Endothelial cell (in vitro differentiated cells): ENCODE measurements at regions not wholly inside any gene's neighbourhood (a gene's known extent, or its start where the extent isn't known, plus 50 kb on each side); places are given as distances from the start of the nearest gene placed in this dataset.
A peak's percentile ranks its signal among the peaks of the same experiment; 100 is the strongest.
"Not testable (repeated sequence)": the region's sequence is repeated elsewhere in the genome, so short reads cannot be mapped to it uniquely, and the experiment has no call there.

Experiments used
- DNase-seq: peaks from one replicate; pipeline ENCODE4 v3.0.0; 2021; ENCODE audit warnings: low spot score
- H3K27ac Mint-ChIP-seq: one replicate; pipeline ENCODE4 v1.8.0; 2021; ENCODE audit warnings: mixed read lengths, inconsistent platforms; ENCODE audit not compliant: unreplicated experiment
- H3K27me3 Mint-ChIP-seq: one replicate; pipeline ENCODE4 v1.8.0; 2021; ENCODE audit warnings: mild to moderate bottlenecking, moderate library complexity, mixed read lengths, inconsistent platforms; ENCODE audit not compliant: unreplicated experiment
- H3K36me3 Mint-ChIP-seq: one replicate; pipeline ENCODE4 v1.8.0; 2021; ENCODE audit warnings: mild to moderate bottlenecking, low read depth, mixed read lengths, inconsistent platforms; ENCODE audit not compliant: unreplicated experiment
- H3K4me1 Mint-ChIP-seq: one replicate; pipeline ENCODE4 v1.8.0; 2021; ENCODE audit warnings: mild to moderate bottlenecking, mixed read lengths, inconsistent platforms; ENCODE audit not compliant: unreplicated experiment
- H3K4me3 Mint-ChIP-seq: one replicate; pipeline ENCODE4 v1.8.0; 2021; ENCODE audit warnings: mild to moderate bottlenecking, mixed read lengths, inconsistent platforms; ENCODE audit not compliant: unreplicated experiment
- H3K9me3 Mint-ChIP-seq: one replicate; pipeline ENCODE4 v1.8.0; 2021; ENCODE audit warnings: mixed read lengths, inconsistent platforms; ENCODE audit not compliant: unreplicated experiment
- TF ChIP-seq, protein P1 (sequence below): fragments of 200-600 bp; sonication (generic); IDR thresholded peaks from one replicate; pipeline ENCODE4 v1.5.0; 2021; ENCODE audit warnings: antibody characterized with exemption; ENCODE audit not compliant: unreplicated experiment

DNA sequence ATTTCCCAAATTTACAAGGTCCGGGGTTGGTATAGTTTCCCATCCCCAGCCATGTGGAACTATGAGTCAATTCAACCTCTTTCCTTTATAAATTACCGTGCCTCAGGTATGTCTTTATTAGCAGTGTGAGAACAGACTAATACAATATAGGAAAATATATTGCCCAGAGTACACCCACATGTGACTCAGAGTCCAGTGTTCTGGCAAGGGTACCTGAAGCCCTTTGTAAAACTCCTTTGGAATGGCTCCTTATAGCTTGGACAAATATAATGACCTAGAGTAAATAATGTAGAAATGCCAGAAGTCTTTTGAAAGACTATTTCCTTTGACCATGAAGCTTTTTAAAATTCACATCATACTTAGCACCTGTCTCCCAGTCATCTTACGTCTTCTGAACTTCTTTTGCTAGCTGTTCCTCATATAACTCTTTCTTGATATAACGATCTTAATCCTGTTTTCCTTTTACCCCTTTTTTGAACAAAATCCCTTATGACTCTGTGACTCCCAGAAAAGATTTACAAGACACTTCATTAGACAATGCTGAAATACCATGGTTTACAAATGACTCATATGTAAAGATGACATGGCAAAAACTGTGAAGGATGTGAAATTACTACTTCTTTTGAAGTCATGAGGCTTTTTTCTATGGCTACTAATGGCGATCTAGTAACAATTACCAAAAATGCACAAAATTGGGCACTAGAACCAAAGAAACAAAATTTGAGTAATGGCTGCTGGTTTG is 408.9 kb downstream of the NAP1L3 start:
- Mint-ChIP-seq H3K9me3 (no peaks in the 10 kb centered on the region), H3K27ac (no peak overlapping the region), H3K27me3 (no peaks in the 10 kb centered on the region), H3K4me1 (no peaks in the 10 kb centered on the region), H3K4me3 (no peak overlapping the region), H3K36me3 (no peaks in the 10 kb centered on the region)
- TF ChIP-seq, protein P1, sequence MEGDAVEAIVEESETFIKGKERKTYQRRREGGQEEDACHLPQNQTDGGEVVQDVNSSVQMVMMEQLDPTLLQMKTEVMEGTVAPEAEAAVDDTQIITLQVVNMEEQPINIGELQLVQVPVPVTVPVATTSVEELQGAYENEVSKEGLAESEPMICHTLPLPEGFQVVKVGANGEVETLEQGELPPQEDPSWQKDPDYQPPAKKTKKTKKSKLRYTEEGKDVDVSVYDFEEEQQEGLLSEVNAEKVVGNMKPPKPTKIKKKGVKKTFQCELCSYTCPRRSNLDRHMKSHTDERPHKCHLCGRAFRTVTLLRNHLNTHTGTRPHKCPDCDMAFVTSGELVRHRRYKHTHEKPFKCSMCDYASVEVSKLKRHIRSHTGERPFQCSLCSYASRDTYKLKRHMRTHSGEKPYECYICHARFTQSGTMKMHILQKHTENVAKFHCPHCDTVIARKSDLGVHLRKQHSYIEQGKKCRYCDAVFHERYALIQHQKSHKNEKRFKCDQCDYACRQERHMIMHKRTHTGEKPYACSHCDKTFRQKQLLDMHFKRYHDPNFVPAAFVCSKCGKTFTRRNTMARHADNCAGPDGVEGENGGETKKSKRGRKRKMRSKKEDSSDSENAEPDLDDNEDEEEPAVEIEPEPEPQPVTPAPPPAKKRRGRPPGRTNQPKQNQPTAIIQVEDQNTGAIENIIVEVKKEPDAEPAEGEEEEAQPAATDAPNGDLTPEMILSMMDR, result no peak
- DNase-seq, result no peak

DNA sequence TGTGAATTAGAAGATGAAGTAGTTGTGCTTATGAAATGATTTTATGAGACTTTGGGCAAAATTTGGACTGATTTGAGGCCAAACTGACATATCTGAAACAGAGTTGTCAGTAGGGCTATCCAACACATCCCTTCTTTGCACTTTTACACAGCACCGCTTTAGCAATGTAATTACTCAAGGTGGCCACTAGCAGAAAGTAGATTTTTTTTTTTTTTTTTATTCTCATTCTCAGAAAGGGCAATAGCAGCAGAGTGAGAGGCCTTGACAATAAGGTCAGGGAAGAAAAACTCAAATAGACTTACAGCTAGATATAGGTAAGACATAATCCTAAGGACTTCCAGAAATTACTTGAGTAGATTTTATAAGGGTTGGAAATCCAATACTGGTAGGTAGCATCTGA is 414.3 kb downstream of the NAP1L3 start:
- Mint-ChIP-seq H3K36me3 (no peaks in the 10 kb centered on the region), H3K27ac (no peak overlapping the region), H3K9me3 (no peaks in the 10 kb centered on the region), H3K4me3 (no peak overlapping the region), H3K27me3 (no peaks in the 10 kb centered on the region), H3K4me1 (no peaks in the 10 kb centered on the region)
- no peak for DNase-seq
- TF ChIP-seq, protein P1, result peak; percentile 31

DNA sequence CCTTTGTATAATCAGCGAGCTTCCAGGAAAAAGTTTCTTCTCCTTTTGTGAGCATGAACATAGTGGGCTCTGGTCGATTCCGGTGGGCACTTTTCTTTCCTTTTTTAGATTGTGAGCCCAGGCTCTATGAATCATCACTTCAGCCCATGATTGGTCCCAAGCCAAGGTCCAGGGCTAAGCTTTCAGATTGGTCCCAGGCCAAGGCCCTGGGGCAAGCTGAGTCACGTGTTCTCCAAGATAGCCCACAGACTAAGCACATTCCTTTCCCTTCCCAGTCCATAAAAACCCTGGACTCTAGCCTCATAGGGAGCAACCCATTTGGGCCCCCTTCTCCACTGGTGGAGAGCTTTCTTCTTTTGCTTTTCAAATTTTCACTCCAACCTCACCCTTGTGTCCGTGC is 430.5 kb downstream of the NAP1L3 start:
- Mint-ChIP-seq H3K36me3 (no peaks in the 10 kb centered on the region), H3K27ac (no peak overlapping the region), H3K4me1 (no peaks in the 10 kb centered on the region), H3K4me3 (no peak overlapping the region), H3K27me3 (no peaks in the 10 kb centered on the region), H3K9me3 (no peaks in the 10 kb centered on the region)
- TF ChIP-seq, protein P1, result no peak
- DNase-seq, result no peak

DNA sequence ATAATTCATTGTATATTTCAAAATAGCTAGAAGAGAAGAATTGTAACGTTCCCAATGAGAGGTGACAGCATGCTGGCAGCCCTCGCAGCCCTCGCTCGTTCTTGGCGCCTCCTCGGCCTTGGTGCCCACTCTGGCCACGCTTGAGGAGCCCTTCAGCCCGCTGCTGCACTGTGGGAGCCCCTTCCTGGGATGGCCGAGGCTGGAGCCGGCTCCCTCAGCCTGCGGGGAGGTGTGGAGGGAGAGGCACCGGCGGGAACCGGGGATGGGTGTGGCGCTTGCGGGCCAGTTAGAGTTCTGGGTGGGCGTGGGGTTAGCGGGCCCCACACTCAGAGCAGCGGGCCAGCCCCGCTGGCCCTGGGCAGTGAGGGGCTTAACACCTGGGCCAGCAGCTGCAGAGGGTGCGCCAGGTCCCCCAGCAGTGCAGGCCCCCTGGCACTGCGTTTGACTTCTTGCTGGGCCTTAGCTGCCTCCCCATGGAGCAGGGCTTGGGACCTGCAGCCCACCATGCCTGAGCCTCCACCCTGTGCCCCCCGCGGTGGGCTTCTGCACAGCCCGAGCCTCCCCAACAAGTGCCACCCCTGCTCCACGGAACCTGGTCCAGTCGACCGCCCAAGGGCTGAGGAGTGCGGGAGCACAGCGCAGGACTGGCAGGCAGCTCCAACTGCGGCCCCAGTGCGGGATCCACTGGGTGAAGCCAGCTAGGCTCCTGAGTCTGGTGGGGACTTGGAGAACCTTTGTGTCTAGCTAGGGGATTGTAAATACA is 437.7 kb downstream of the NAP1L3 start:
- not testable (repeated sequence) for H3K36me3 Mint-ChIP-seq, H3K27me3 Mint-ChIP-seq, H3K27ac Mint-ChIP-seq, H3K9me3 Mint-ChIP-seq, DNase-seq, H3K4me3 Mint-ChIP-seq, H3K4me1 Mint-ChIP-seq

DNA sequence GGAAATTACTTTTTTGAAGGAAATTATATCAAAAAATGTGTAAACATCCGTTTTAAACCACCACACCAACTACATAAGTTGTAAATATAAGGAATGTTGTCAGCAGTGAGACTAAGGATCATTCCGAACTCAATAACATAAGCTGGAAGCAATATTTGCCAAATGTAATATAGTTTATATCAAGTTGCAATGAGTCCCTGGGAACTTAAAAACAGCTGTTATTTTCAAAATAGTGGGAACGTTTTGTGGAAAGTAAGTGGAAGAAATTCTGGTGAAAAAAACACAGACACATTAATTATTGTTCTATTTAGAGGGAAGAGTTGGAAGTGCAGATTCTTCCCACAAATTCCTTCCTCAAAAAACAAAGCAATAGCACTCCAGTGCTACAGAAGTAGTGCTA is 444.3 kb downstream of the NAP1L3 start:
- Mint-ChIP-seq H3K36me3 (no peaks in the 10 kb centered on the region), H3K27ac (no peak overlapping the region)

More for the DNA sequence above, 444.3 kb downstream of the NAP1L3 start:
- Mint-ChIP-seq H3K4me3 (no peak overlapping the region), H3K4me1 (no peaks in the 10 kb centered on the region), H3K9me3 (no peaks in the 10 kb centered on the region), H3K27me3 (no peaks in the 10 kb centered on the region)
- no peak for DNase-seq
- TF ChIP-seq, protein P1, result no peak
